ENCODE measurements at regions not wholly inside any gene's neighbourhood (a gene's known extent, or its start where the extent isn't known, plus 50 kb on each side); places are given as distances from the start of the nearest gene placed in this dataset.

- no peak overlapping the region for H3K27ac ChIP-seq
- intact Hi-C loops (cut with DNase I), result no loop called here
- H3K4me1 ChIP-seq, result no peaks in the 10 kb centered on the region
- no peaks in the 10 kb centered on the region for H3K36me3 ChIP-seq
- no peak for TF ChIP-seq CTCF (IDR thresholded peaks at IDR 0.05)
- H3K9me3 ChIP-seq, result no peaks in the 10 kb centered on the region
- H3K4me3 ChIP-seq, result no peak overlapping the region
- no peaks in the 10 kb centered on the region for H3K27me3 ChIP-seq (ENCODE audit: low read depth)
- ATAC-seq, result no peak
- no peak for DNase-seq
These were observed 228.9 kb downstream of the TTC8 start for GRCh38 chr14:89053303-89053702.

- intact Hi-C loops (cut with DNase I), result no loop called here
- DNase-seq, result no peak
- Histone ChIP-seq H3K36me3 (no peaks in the 10 kb centered on the region), H3K27ac (no peak overlapping the region), H3K9me3 (no peaks in the 10 kb centered on the region), H3K4me3 (no peak overlapping the region), H3K27me3 (ENCODE audit: low read depth) (no peaks in the 10 kb centered on the region), H3K4me1 (no peaks in the 10 kb centered on the region)
- TF ChIP-seq CTCF (IDR thresholded peaks at IDR 0.05), result no peak
- ATAC-seq, result no peak
These were observed 231.9 kb downstream of the TTC8 start for GRCh38 chr14:89056394-89056793.

- H3K4me1 ChIP-seq, result no peaks in the 10 kb centered on the region
- intact Hi-C loops (cut with DNase I), result no loop called here
- no peak for TF ChIP-seq CTCF (IDR thresholded peaks at IDR 0.05)
- H3K4me3 ChIP-seq, result no peak overlapping the region
- no peaks in the 10 kb centered on the region for H3K36me3 ChIP-seq
- H3K9me3 ChIP-seq, result no peaks in the 10 kb centered on the region
- no peaks in the 10 kb centered on the region for H3K27me3 ChIP-seq (ENCODE audit: low read depth)
- H3K27ac ChIP-seq, result no peak overlapping the region
- DNase-seq, result no peak
- ATAC-seq, result no peak
These were observed 234.2 kb downstream of the TTC8 start for GRCh38 chr14:89058697-89059096.

GRCh38 chr14:89060191-89060590 lies 235.7 kb downstream of the TTC8 start:
- intact Hi-C loops (cut with DNase I), result no loop called here
- DNase-seq, result no peak

GRCh38 chr14:89061696-89062095 lies 237.2 kb downstream of the TTC8 start:
- Histone ChIP-seq H3K36me3 (no peaks in the 10 kb centered on the region), H3K27me3 (ENCODE audit: low read depth) (no peaks in the 10 kb centered on the region), H3K9me3 (no peaks in the 10 kb centered on the region), H3K27ac (no peak overlapping the region), H3K4me3 (no peak overlapping the region), H3K4me1 (no peaks in the 10 kb centered on the region)
- TF ChIP-seq CTCF (IDR thresholded peaks at IDR 0.05), result no peak
- no peak for DNase-seq
- intact Hi-C loops (cut with DNase I), result no loop called here
- no peak for ATAC-seq

More at GRCh38 chr14:89060191-89060590, 235.7 kb downstream of the TTC8 start:
- ATAC-seq, result no peak
- Histone ChIP-seq H3K4me3 (no peak overlapping the region), H3K36me3 (no peaks in the 10 kb centered on the region), H3K9me3 (no peaks in the 10 kb centered on the region), H3K27ac (no peak overlapping the region), H3K27me3 (ENCODE audit: low read depth) (no peaks in the 10 kb centered on the region), H3K4me1 (no peaks in the 10 kb centered on the region)
- TF ChIP-seq CTCF (IDR thresholded peaks at IDR 0.05), result no peak

GRCh38 chr14:89065879-89066278 lies 241.4 kb downstream of the TTC8 start:
- H3K27ac ChIP-seq, result no peak overlapping the region
- ATAC-seq (no peak), DNase-seq (no peak)
- no peaks in the 10 kb centered on the region for H3K9me3 ChIP-seq
- no peak overlapping the region for H3K4me3 ChIP-seq
- H3K27me3 ChIP-seq (ENCODE audit: low read depth), result no peaks in the 10 kb centered on the region
- no peaks in the 10 kb centered on the region for H3K36me3 ChIP-seq
- no peak for TF ChIP-seq CTCF (IDR thresholded peaks at IDR 0.05)
- H3K4me1 ChIP-seq, result no peaks in the 10 kb centered on the region
- intact Hi-C loops (cut with DNase I), result no loop called here

All from lower lobe of right lung (tissue), 2 donors.